NCI-H2107 treated with DMSO at 0.1 percent for 48 hours (cell line): ENCODE measurements at regions not wholly inside any gene's neighbourhood (a gene's known extent, or its start where the extent isn't known, plus 50 kb on each side); places are given as distances from the start of the nearest gene placed in this dataset.
"Not testable (repeated sequence)": the region's sequence is repeated elsewhere in the genome, so short reads cannot be mapped to it uniquely, and the experiment has no call there.

Experiments
- DNase-seq: peaks from one replicate; lab custom pipeline; 2025; ENCODE audit not compliant: unreplicated experiment; lab: John Stamatoyannopoulos, UW

- DNase-seq: no peak
Measured at GRCh38 chr1:22330760-22331119, 120.9 kb upstream of the ZBTB40 start.

DNA sequence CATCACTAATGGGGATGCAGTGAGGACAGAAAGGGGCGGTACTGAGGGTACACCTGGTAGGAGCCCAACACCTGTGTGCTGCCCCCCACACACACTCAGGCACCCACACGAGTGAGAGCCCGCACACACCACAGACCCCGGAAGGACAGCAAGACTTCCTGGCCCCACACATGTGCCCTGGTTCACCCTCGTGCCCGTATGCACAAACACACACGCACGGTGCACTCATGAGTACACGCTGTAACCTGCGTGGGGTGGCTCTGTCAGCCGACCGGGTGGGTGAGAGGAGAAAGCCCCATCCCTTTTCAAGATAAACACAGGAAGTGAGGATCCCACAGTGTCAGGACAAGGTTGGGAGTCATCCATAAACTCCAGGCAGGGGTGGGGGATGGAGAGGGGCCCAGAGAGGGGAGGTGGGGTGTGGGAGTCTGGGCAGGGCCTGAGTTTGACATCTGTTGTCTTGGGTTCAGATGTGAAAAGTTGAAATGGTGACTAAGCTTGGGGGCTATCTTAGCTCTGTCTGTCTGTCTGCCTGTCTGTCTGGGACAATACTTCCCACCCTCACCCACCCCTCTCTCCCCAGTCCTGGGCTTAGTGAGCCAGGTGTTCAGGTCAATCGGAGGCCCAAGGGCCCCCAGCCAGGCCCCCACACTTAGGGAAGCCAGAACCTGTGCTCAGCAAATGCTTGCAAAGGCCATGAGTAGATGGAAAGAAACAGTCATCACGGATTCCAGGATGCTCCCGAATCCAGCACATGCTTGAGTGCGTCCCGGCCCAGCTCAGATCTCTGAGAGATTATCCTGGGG lies 119.8 kb upstream of the ZBTB40 start:
- no peak for DNase-seq

- no peak for DNase-seq
Measured at GRCh38 chr1:22332424-22332717, 119.3 kb upstream of the ZBTB40 start.

- DNase-seq: no peak
Measured at GRCh38 chr1:22332795-22333499, 118.7 kb upstream of the ZBTB40 start.

- DNase-seq: no peak
Measured at GRCh38 chr1:22333516-22334121, 118.0 kb upstream of the ZBTB40 start.

DNA sequence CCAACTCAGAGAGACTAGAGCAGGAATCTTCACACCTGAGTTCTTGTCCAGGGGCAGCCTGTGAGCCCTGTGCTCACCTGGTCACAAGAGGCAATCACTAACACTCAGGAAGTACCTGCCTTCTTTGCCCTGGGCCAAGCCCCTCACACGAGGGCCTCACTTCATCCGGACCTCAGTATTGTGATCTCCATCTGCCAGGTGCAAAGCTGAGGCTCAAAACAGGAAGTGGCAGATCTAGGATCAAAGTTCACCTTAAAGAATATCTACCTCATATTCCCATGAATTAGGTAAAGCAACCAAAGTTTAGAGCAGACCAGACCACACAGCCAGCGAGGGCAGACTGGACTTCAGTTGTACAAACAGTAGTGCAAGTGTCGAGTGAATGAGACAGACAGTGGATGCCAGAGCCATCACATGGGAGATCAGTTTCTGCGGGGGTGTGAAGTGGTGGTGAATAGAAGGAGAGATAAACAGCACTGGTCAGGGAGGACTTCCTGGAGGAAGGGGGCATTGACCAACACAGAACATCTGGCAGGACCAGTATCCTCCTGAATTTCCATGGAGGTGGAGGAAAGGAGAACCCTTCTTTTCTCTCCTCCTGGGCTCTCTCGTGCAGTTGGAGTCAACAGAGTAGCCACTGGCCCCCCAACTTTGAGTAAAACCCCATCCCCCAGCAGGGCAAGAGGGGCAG lies 116.6 kb upstream of the ZBTB40 start:
- DNase-seq: no peak

- not testable (repeated sequence) for DNase-seq
Measured at GRCh38 chr1:22336274-22336673, 115.4 kb upstream of the ZBTB40 start.

- not testable (repeated sequence) for DNase-seq
Measured at GRCh38 chr1:22336696-22337545, 114.7 kb upstream of the ZBTB40 start.

DNA sequence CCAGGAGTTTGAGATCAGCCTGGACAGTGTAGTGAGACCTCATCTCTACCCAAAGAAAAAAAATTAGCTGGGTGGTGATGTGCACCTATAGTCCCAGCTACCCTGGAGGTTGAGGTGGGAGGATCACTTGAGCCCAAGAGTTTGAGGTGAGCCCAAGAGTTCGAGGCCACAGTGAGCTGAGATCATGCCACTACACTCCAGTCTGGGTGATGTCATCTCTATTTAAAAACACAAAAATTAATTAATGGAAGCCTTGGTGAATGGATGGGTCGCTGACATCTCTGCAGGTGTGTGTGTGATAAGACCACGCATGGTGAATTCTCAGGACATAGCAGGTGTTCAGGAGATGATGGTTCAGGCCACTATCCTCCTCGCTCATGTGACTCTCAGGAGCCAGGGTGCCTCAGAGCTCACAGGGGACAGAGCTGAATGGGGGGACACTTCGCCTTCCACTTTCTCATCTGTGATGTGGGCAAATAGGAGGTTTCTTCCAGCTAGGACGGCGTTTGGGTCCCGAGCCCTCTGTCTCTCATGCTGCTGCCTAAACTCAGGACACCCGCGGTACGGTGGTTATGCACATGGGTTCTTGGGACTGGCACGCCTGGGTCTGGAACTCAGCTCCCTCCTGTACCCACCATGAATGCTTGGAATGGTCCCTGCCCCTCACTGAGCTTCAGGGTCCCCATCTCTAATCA lies 113.4 kb upstream of the ZBTB40 start:
- no peak for DNase-seq

- DNase-seq: no peak
Measured at GRCh38 chr1:22339237-22339636, 112.4 kb upstream of the ZBTB40 start.

- DNase-seq: no peak
Measured at GRCh38 chr1:22340066-22340465, 111.6 kb upstream of the ZBTB40 start.

GRCh38 chr1:22340873-22341272 lies 110.8 kb upstream of the ZBTB40 start:
- DNase-seq: no peak

GRCh38 chr1:22341791-22342605 lies 109.7 kb upstream of the ZBTB40 start:
- DNase-seq: no peak

DNA sequence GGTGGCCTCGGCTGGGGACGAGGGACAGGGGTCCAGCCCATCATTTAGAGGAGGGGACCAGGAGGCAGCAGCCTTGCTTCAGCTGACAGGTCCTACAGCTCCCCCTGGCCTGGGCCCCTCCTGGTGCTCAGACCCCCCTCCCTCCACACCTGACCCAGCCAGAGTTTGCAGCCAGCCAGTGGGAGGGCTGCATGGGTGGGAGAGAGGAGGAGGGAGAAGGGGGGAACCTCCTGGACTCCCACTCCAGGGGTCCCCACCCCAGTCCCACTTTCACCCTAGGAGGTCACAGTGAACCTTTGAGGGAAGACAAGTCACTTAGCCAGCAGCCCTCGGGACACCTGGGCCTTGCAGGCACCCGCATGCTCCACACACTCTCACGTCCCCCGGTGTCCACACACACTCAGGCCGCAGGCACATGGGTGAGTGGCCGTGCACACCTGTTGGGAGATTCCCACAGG lies 108.9 kb upstream of the ZBTB40 start:
- no peak for DNase-seq

- no peak for DNase-seq
Measured at GRCh38 chr1:22343456-22344328, 108.0 kb upstream of the ZBTB40 start.

DNA sequence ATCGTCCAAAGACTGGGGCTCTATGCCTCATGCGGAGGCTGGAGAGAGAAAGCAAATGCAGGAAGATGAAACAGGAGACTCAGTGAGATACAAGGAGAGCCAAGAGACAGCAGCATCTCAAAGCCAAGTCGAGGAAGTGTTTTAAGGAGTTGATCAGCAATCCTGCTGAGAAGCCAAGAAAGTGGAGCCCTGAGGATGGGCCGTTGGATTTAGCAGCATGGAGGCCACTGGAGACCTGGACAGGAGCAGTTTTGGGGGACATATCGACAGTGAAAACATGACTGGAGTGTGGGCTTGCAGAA lies 107.4 kb upstream of the ZBTB40 start:
- no peak for DNase-seq

DNA sequence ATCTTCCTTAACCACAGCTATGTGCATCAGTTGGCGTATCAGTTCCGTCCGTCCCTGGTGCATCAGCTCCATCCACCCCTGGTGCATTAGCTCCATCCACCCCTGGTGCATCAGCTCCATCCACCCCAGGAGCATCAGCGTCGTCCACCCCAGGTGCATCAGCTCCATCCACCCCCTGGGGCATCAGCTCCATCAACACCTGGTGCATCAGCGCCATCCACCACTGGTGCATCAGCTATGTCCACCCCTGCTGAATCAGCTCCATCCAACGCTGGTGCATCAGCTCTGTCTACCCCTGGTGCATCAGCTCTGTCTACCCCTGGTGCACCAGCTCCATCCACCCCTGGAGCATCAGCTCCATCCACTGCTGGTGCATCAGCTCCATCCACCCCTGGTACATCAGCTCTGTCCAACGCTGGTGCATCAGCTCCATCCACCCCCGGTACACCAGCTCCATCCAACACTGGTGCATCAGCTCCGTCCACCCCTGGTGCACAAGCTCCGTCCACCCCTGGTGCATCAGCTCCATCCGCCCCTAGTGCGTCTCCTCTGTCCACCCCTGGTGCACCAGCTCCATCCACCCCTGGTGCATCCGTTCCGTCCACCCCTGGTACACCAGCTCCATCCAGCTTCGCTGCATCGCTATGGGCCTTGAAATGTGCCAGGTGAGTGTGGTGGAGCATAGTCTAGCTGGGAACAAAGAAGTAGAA lies 106.6 kb upstream of the ZBTB40 start:
- DNase-seq: no peak
